Kidney capillary endothelial cell (primary cell): ENCODE measurements at regions not wholly inside any gene's neighbourhood (a gene's known extent, or its start where the extent isn't known, plus 50 kb on each side); places are given as distances from the start of the nearest gene placed in this dataset.

Experiments
- DNase-seq: peaks from one replicate; pipeline ENCODE4 v3.0.0-alpha.2; 2018; ENCODE audit warnings: low spot score

DNA sequence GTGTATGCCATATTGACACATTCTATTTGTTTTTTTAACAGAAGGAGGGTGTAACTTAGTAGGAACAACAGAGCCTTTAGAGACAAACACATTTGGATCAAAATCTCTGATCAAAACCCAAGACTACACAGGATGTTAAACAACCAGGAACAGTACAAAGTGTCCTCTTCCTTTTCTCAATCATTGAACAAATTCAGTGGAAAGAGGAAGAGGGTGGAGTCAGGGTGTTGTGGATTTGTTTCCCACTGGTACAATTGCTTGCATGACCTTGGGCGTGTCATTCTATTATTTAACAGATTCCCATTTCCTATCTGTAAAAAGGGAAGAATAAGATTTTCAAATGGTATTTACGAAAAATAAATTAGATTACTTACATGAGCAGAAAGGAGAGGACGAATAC lies 1162.8 kb upstream of the PRKX start:
- DNase-seq: no peak

- DNase-seq: no peak
Measured at GRCh38 chrX:4851534-4851933, 1138.1 kb upstream of the PRKX start.

DNA sequence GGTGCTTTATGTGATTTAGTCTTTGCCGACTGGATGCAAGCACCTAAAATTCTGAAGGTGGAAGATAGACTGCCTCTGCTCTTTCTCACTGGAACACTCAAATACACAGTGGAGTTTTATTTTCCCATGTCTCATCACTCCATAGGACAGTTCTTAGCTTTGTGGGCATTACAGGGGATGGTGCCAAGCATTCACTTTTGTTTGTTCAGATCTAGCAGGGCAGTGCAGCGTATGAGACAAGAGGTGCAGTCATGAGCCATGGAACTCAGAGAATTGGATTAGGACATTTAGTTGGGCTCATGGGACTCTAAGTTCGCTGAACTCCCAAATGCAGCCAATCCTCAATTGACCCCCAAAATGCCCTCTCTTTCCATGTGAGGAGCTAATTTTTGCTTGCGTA lies 1136.9 kb upstream of the PRKX start:
- DNase-seq: no peak

- no peak for DNase-seq
Measured at GRCh38 chrX:4844376-4844775, 1130.9 kb upstream of the PRKX start.

GRCh38 chrX:4841216-4841745 lies 1127.8 kb upstream of the PRKX start:
- no peak for DNase-seq

DNA sequence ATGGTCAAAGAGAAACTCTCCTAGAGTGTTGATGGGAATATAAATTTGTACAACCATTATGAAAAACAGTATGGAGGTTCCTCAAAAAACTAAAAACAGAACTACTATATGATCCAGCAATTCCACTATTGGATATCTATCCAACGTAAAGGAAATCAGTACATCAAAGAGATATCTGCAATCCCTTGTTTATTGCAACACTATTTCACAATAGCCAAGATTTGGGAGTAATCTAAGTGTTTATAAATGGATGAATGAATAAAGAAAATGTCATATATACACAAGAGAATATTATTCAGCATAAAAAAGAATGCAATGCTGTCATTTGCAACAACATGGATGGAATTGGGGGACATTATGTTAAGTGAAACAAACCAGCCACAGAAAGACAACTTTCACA lies 1118.1 kb upstream of the PRKX start:
- no peak for DNase-seq

GRCh38 chrX:4830880-4831557 lies 1117.6 kb upstream of the PRKX start:
- DNase-seq: no peak

GRCh38 chrX:4825550-4825949 lies 1112.1 kb upstream of the PRKX start:
- no peak for DNase-seq

DNA sequence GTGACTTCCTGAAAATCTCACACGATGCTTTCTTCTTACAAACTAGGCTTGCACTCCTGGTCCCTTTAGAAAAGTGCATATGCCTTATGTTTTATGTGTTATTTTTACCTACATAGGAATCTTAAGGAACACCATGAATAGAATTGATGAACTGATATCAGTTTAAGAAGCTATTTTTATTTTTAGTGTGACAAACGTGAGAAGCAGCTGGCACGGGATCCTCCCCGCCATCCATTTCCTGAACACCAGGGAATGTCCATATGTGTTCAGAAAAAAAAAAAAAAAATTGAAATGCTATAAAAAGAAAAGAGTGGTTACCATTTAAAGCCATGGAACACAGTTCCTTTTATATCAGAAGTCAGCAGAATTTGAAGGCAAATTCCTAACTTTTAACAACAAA lies 1096.1 kb upstream of the PRKX start:
- no peak for DNase-seq

- DNase-seq: no peak
Measured at GRCh38 chrX:4805502-4805901, 1092.1 kb upstream of the PRKX start.

DNA sequence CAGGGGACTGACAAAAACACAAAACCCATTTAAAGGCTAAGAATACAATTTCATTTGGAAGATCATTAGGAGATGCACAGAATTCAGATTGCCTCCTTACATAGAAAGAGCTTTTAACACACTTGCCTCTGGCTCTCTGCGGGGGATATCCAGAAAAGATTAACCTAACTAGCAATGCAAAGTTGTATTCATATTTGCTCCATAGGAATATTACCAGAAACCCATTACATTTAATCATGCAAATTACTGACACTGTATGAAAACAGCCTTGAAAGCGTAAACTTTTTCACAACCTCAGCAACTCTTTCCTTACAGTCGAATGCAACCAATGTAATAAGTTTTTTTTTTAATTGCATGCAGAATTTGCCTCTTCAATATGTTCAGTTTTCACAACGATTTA lies 1087.3 kb upstream of the PRKX start:
- no peak for DNase-seq

DNA sequence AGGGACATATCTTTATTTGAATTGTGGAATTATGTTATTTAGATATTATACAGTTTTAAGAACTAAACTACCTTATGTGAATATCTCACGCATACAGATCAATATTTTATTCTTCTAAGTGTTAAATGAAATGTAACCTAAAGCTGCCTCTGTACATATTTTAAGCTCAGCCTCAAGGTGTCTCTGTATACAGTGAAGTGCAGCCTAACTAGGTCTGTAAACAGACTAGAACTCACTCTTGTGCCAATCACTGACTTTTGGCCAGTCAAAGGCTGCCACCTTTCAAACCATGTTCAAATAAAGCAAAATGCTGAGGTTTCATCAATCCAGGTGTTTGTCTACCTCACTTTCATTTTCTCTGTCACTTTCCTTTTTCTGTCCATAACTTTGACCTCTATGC lies 1074.5 kb upstream of the PRKX start:
- no peak for DNase-seq

DNA sequence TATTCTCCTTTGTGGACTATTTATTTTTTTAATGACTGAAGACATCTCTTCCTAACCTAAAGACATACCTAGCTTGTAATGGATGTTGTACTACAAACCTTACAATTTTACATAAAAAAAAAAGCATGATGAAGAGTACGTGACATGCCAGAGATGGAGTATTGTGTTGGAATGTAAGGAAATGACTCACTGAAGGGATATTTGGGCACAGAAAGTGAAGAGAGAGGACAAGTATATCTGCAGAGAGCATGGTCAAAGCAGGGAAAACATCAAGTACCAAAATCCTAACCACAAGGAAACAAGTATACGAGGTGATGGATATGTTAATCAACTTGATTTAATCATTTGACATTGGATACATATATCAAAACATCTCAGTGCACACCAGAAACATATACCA lies 1051.4 kb upstream of the PRKX start:
- peak; percentile 1 for DNase-seq

DNA sequence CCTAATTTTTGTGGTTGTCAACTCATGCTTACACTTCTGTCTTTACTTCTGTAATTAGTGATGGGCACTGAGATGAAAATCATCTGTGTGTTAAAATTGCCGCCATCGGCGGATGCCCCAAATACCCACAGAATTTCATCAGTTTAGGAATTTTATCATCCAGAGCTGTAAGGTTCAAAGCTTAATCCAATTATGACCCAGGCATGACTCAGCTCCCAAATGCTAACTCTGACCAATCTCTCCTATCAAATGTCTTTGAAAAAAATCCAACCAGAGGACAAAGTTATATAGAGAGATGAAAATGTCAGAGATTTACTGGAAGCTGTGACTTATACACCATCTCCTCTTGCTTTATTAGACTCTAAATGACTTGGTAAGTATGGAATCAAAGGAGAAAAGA lies 1048.7 kb upstream of the PRKX start:
- DNase-seq: no peak

GRCh38 chrX:4754878-4755604 lies 1041.6 kb upstream of the PRKX start:
- no peak for DNase-seq

GRCh38 chrX:4741024-4741423 lies 1027.6 kb upstream of the PRKX start:
- DNase-seq: no peak

- no peak for DNase-seq
Measured at GRCh38 chrX:4735299-4735698, 1021.9 kb upstream of the PRKX start.

GRCh38 chrX:4710618-4711433 lies 997.4 kb upstream of the PRKX start:
- no peak for DNase-seq

- DNase-seq: no peak
Measured at GRCh38 chrX:4708970-4709760, 995.7 kb upstream of the PRKX start.

DNA sequence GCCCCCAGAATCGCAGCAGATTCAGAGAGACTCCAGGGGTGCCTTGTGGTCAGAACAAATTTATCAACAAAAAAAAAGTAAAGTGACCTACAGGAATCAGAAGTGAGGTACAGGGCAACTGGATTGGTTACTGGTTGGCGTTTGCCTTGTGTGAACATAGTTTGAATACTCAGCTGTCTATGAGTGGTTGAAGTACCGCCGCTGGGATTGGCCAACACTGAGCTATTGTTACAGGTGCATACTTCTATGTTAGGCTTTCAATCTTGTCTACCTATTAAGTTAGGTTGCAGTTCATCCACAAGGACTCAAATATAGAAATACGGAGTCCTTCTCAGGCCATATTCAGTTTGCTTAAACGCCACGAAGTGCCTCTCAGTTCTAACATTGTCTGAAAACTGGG lies 993.5 kb upstream of the PRKX start:
- no peak for DNase-seq

DNA sequence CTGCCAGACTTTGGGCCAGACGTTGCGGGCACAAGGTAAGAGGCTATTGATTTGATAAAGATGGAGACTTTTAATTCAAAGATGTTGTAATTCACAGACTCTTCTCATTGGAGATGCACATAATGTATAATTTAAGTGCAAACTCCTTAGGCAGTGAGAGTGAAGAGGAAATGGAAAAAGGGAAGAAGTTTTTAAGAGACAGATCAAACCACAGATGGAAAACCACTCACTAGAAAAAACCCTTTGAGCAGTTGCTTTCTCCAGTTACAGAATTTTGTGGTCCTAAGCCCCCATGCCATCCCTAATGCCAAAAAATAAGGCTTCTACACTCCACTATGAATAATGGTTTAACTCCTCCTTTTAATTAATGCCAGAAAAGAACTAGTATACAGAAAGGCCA lies 977.1 kb upstream of the PRKX start:
- no peak for DNase-seq

- DNase-seq: no peak
Measured at GRCh38 chrX:4682636-4683035, 969.2 kb upstream of the PRKX start.
